PC-9 (cell line): ENCODE measurements at regions not wholly inside any gene's neighbourhood (a gene's known extent, or its start where the extent isn't known, plus 50 kb on each side); places are given as distances from the start of the nearest gene placed in this dataset.

Experiments
- BruUV-seq: library from RNA; stranded (reverse); fragments of 400-500 nt; replicated peaks from 2 replicates; lab custom pipeline; 2021; lab: Mats Ljungman, UMichigan
- CTCF ChIA-PET: fragments of 300-600 bp; sonication (Branson Sonifier 250); formaldehyde crosslinking; loops from one replicate; lab custom pipeline; 2022; ENCODE audit warnings: antibody characterized with exemption; lab: Charles Lee
- POLR2A ChIA-PET: fragments of 300-600 bp; sonication (Branson Sonifier 250); formaldehyde crosslinking; loops from one replicate; lab custom pipeline; 2022; ENCODE audit warnings: antibody characterized with exemption; ENCODE audit not compliant: unreplicated experiment; lab: Charles Lee
- DNase-seq, 2 experiments: peaks; one replicate each; pipeline versions ENCODE4 v3.0.0 to v3.0.0-alpha.2; 2015 to 2022; ENCODE audit warnings: mixed read lengths in 1 of 2
- H2AFZ ChIP-seq: fragments of 200-600 bp; sonication (generic); 2 replicates; pipeline ENCODE4 v1.8.1; 2017; ENCODE audit warnings: antibody characterized with exemption
- H3F3A ChIP-seq: fragments of 200-600 bp; sonication (generic); 2 replicates; pipeline ENCODE4 v1.8.1; 2017; ENCODE audit warnings: antibody characterized with exemption, mild to moderate bottlenecking, low read depth; ENCODE audit not compliant: insufficient read depth
- H3K27ac ChIP-seq: fragments of 200-600 bp; sonication (generic); 2 replicates; pipeline ENCODE4 v1.6.1; 2016; ENCODE audit warnings: mixed run types
- H3K27me3 ChIP-seq: fragments of 200-600 bp; sonication (generic); 2 replicates; pipeline ENCODE4 v1.6.1; 2016; ENCODE audit warnings: low read depth, mixed run types; ENCODE audit not compliant: insufficient read depth
- H3K36me3 ChIP-seq: fragments of 200-600 bp; sonication (generic); 2 replicates; pipeline ENCODE4 v1.6.1; 2016; ENCODE audit warnings: low read depth, mixed run types
- H3K4me1 ChIP-seq: fragments of 200-600 bp; sonication (generic); replicated peaks from 2 replicates; pipeline ENCODE4 v1.6.1; 2016; ENCODE audit warnings: mixed run types; ENCODE audit not compliant: insufficient read depth
- H3K4me2 ChIP-seq: fragments of 200-600 bp; sonication (generic); 2 replicates; pipeline ENCODE4 v1.6.1; 2017; ENCODE audit warnings: mixed run types
- H3K4me3 ChIP-seq: fragments of 200-600 bp; sonication (generic); 2 replicates; pipeline ENCODE4 v1.6.1; 2016; ENCODE audit warnings: mixed run types
- H3K79me2 ChIP-seq: fragments of 200-600 bp; sonication (generic); 2 replicates; pipeline ENCODE4 v1.6.1; 2017; ENCODE audit warnings: low read depth, mixed run types
- H3K9me2 ChIP-seq: fragments of 200-600 bp; sonication (generic); 2 replicates; pipeline ENCODE4 v1.8.1; 2017; ENCODE audit warnings: mild to moderate bottlenecking; ENCODE audit not compliant: insufficient read depth
- H3K9me3 ChIP-seq: fragments of 200-600 bp; sonication (generic); 2 replicates; pipeline ENCODE4 v1.8.1; 2016; ENCODE audit warnings: low read depth; ENCODE audit not compliant: insufficient read depth
- H4K20me1 ChIP-seq: fragments of 200-600 bp; sonication (generic); 2 replicates; pipeline ENCODE4 v1.8.1; 2017; ENCODE audit not compliant: insufficient read depth
- EZH2 ChIP-seq: fragments of 200-600 bp; sonication (generic); IDR thresholded peaks from 2 replicates; pipeline ENCODE4 v1.8.0; 2017; ENCODE audit warnings: antibody characterized with exemption, low read depth
- intact Hi-C: fragments of 100-400 bp; cut with micrococcal nuclease; formaldehyde crosslinking; loops from one replicate; pipeline ENCODE4 v1.10.0; 2022; ENCODE audit not compliant: unreplicated experiment
- TF ChIP-seq, protein P1 (sequence below): fragments of 200-600 bp; sonication (generic); conservative IDR thresholded peaks from 2 replicates; pipeline ENCODE4 v1.6.1; 2017; ENCODE audit warnings: mixed run types, antibody characterized with exemption, mild to moderate bottlenecking, moderate library complexity

DNA sequence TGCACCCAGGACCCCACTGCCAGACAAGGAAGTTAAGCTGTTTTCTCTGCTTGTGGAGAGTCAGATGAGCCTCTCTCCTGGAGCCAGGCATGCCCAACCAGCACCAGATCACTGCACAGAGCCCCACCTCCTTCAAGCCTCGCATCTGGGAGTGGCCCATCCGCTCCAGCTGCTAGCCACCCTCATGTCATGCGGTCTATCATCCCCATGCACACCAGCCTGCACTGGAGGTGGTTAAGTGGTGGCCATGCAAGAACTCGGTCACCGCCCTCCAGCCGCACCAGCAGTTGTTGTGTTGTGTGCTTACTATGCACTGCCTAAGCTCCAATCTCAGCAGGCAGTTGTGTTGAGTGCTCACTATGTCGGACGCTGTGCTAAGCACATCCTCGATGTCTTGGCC lies 177.9 kb upstream of the SLC14A2 start:
- H3K4me2 ChIP-seq, result no peak overlapping the region
- no peaks in the 10 kb centered on the region for H3K36me3 ChIP-seq
- no peak overlapping the region for H3K4me3 ChIP-seq
- H3K4me1 ChIP-seq, result no peaks in the 10 kb centered on the region
- H3K9me3 ChIP-seq, result no peaks in the 10 kb centered on the region
- no peak overlapping the region for H3K27ac ChIP-seq
- no TSS peak for BruUV-seq
- no peaks in the 10 kb centered on the region for H4K20me1 ChIP-seq
- H3K27me3 ChIP-seq, result no peaks in the 10 kb centered on the region
- H3K9me2 ChIP-seq, result no peaks in the 10 kb centered on the region
- no peaks in the 10 kb centered on the region for H3F3A ChIP-seq
- ChIA-PET CTCF (no interaction called here), POLR2A (no interaction called here)
- no peak overlapping the region for H2AFZ ChIP-seq
- no peaks in the 10 kb centered on the region for H3K79me2 ChIP-seq
- intact Hi-C loops, result loop anchor here (10.0 kb wide), 1 partner anchor 153 kb away; no protein-coding TSS in a partner anchor
- DNase-seq, result no peak
- no peak for TF ChIP-seq EZH2
- TF ChIP-seq, protein P1, sequence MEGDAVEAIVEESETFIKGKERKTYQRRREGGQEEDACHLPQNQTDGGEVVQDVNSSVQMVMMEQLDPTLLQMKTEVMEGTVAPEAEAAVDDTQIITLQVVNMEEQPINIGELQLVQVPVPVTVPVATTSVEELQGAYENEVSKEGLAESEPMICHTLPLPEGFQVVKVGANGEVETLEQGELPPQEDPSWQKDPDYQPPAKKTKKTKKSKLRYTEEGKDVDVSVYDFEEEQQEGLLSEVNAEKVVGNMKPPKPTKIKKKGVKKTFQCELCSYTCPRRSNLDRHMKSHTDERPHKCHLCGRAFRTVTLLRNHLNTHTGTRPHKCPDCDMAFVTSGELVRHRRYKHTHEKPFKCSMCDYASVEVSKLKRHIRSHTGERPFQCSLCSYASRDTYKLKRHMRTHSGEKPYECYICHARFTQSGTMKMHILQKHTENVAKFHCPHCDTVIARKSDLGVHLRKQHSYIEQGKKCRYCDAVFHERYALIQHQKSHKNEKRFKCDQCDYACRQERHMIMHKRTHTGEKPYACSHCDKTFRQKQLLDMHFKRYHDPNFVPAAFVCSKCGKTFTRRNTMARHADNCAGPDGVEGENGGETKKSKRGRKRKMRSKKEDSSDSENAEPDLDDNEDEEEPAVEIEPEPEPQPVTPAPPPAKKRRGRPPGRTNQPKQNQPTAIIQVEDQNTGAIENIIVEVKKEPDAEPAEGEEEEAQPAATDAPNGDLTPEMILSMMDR, result no peak

DNA sequence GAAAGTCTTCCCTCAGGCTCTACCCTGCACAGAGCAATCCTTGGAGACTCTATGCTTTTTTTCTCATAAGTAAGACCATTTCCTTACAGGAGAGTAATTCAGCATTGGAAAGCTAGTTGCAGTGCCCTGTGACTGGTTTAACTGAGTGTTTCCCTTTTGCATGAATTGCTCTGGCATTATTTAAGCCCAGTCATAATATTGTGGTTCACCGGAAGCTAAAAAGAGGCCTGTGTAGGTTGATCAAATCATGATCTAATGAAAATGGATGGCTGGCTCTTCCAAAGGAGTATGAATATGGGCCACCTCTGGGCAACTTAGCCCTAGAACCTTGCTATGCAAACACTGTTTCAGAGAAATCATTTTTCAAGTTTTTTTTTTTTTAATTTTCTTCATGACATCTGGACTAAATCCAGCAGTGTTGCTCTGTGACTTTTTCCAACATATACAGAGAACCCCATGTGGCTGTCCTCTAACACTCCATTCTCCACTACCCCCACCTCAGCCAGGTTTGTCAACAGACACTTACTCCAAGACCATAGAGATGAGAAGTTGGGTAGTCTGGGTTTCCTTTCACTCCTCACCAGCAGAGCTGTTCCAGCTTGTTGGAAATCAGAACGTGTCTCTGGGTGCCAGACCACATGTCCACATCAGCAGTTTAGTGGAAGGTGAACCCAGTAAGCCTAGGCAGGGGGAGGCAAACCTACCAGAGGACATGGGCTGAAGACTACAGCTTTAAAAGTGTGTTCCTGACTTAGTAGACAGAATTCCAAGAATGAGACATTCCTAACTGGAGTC lies 175.2 kb upstream of the SLC14A2 start:
- no peaks in the 10 kb centered on the region for H3K9me2 ChIP-seq
- CTCF ChIA-PET, result no interaction called here
- H3K4me3 ChIP-seq, result no peak overlapping the region
- H4K20me1 ChIP-seq, result no peaks in the 10 kb centered on the region
- no TSS peak for BruUV-seq
- intact Hi-C loops, result loop anchor here (10.0 kb wide), 1 partner anchor 155 kb away; no protein-coding TSS in a partner anchor
- no peak for DNase-seq
- no peaks in the 10 kb centered on the region for H3K79me2 ChIP-seq
- no peak for TF ChIP-seq EZH2
- TF ChIP-seq, protein P1, result no peak
- no peaks in the 10 kb centered on the region for H3K9me3 ChIP-seq
- no peaks in the 10 kb centered on the region for H3K36me3 ChIP-seq
- no peaks in the 10 kb centered on the region for H3K4me1 ChIP-seq
- H3F3A ChIP-seq, result no peaks in the 10 kb centered on the region
- no peak overlapping the region for H3K27ac ChIP-seq
- H2AFZ ChIP-seq, result no peak overlapping the region
- H3K27me3 ChIP-seq, result no peaks in the 10 kb centered on the region
- H3K4me2 ChIP-seq, result no peak overlapping the region
- POLR2A ChIA-PET, result no interaction called here

DNA sequence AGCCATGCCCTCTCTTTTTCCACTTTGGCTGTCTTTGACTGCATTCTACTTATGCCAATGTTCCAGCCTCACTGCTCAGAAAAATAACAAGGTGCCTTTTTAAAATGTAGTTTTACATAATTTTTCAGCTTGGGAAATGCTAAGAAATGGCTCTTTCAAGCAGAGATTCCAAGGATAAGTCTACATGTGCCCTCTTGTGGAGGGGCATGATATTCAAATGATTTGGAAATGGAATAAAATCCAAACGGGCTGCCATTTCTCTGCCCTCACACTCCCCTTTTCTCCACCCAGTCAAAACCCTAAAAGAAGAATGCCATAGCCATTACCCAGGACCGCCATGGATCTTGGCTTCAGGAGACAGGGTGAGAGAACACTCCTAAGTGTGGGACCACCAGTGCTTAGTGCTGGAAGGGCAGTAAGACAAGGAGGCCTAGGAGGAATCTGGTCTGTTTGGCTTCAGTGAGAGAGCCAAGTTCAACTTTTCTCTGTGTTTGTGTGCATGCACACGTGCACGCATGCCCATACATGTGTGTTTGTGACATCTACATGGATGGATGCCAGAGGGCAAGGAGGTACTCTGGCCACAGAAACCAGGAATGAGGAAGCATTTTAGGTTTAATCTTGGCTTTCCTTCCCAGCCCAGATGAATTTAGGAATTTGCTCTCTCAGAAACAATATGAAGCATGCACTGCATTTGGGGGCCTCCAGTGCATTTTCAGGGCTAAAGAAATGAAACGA lies 174.0 kb upstream of the SLC14A2 start:
- no peaks in the 10 kb centered on the region for H3K4me1 ChIP-seq
- H2AFZ ChIP-seq, result no peak overlapping the region
- no peak overlapping the region for H3K27ac ChIP-seq
- H3K9me2 ChIP-seq, result no peaks in the 10 kb centered on the region
- no peaks in the 10 kb centered on the region for H3F3A ChIP-seq
- H3K4me3 ChIP-seq, result no peak overlapping the region
- no peaks in the 10 kb centered on the region for H3K79me2 ChIP-seq
- DNase-seq, result no peak
- H3K36me3 ChIP-seq, result no peaks in the 10 kb centered on the region
- no TSS peak for BruUV-seq
- intact Hi-C loops, result no loop called here
- ChIA-PET CTCF (no interaction called here), POLR2A (no interaction called here)
- H3K9me3 ChIP-seq, result no peaks in the 10 kb centered on the region
- no peaks in the 10 kb centered on the region for H3K27me3 ChIP-seq
- TF ChIP-seq EZH2, result no peak
- TF ChIP-seq, protein P1, result peak; percentile 81
- no peak overlapping the region for H3K4me2 ChIP-seq
- H4K20me1 ChIP-seq, result no peaks in the 10 kb centered on the region
